ENCODE measurements at regions not wholly inside any gene's neighbourhood (a gene's known extent, or its start where the extent isn't known, plus 50 kb on each side); places are given as distances from the start of the nearest gene placed in this dataset.

DNA sequence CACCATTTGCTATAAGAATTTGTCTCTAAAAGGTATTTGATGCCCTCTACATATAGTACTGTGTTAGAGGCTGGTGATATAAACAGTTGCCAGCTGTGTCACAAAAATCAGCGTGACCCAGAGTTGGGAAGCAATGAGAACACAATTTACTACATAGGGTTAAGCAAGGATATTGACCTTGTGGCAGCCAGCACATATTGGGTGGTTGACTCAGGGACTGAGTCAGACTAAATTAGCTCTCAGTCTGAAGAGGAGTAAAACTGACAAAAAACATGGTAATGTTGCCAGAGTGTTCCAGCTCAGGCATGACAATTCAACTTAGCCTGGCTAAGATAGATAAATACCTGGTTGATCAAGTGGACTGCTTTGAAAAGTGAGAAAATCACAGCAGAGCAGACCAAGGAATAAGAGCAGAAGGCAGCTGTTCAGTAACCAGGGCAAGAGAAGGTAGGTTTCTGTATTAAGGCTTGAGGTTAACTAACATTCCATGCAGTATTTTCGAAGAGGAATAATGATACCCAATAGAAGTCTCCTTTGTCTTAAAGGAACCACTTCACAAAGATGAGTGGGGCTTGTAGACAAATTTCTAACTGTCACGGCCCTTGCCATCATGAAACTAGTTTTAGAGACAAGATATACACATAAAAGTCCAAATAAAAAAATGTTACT lies 108.2 kb upstream of the ERBB4 start:
- Histone ChIP-seq H3K4me3 (no peak overlapping the region), H3K27ac (no peak overlapping the region), H3K9me3 (no peaks in the 10 kb centered on the region), H3K27me3 (no peaks in the 10 kb centered on the region), H3K4me1 (no peaks in the 10 kb centered on the region), H3K36me3 (no peaks in the 10 kb centered on the region)
- 32% methylated on average over 3 of the region's 3 CpGs for WGBS (ENCODE audit: insufficient coverage, low coverage, low lambda C conversion rate, missing lambda C conversion rate)
- DNase-seq (no peak), ATAC-seq (no peak)
- intact Hi-C loops (cut with DNase I) = no loop called here
- TF ChIP-seq, protein P1, sequence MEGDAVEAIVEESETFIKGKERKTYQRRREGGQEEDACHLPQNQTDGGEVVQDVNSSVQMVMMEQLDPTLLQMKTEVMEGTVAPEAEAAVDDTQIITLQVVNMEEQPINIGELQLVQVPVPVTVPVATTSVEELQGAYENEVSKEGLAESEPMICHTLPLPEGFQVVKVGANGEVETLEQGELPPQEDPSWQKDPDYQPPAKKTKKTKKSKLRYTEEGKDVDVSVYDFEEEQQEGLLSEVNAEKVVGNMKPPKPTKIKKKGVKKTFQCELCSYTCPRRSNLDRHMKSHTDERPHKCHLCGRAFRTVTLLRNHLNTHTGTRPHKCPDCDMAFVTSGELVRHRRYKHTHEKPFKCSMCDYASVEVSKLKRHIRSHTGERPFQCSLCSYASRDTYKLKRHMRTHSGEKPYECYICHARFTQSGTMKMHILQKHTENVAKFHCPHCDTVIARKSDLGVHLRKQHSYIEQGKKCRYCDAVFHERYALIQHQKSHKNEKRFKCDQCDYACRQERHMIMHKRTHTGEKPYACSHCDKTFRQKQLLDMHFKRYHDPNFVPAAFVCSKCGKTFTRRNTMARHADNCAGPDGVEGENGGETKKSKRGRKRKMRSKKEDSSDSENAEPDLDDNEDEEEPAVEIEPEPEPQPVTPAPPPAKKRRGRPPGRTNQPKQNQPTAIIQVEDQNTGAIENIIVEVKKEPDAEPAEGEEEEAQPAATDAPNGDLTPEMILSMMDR (IDR thresholded peaks at IDR 0.05) = no peak
- no peak for TF ChIP-seq POLR2A (IDR thresholded peaks at IDR 0.05)

DNA sequence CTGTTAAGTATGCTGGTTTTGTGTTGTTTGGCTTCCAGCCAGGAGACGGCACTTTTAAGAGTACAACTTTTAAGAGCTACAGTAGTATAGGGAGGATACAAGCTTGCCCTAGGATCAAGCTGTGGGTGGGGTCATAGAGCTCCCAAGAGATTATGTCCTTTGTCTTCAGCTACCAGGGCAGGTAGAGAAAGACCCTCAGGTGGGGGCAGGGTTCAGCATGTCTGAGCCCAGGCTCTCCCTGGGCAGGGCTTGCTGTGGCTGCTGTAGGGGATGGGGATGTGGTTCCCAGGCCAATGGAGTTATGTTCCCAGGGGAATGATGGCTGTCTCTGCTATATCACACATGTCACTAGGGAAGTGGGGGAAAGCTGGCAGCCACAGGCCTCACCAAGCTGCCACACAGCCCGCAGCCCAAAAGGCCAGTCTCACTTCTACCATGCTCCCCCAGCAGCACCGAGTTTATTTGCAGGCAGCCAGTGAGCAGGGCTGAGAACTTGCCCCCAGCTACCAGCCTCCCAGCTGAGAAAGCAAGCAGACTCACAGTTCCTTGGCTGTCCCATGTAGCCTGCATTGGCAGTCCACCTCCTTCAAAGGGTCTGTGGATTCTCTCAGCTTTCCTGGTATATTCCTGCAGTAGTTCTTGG lies 105.7 kb upstream of the ERBB4 start:
- Histone ChIP-seq H3K4me1 (no peaks in the 10 kb centered on the region), H3K27me3 (no peaks in the 10 kb centered on the region), H3K36me3 (no peaks in the 10 kb centered on the region), H3K4me3 (no peak overlapping the region), H3K27ac (no peak overlapping the region), H3K9me3 (no peaks in the 10 kb centered on the region)
- WGBS (ENCODE audit: insufficient coverage, low coverage, low lambda C conversion rate, missing lambda C conversion rate) = 25% methylated on average over 1 of the region's 3 CpGs
- DNase-seq (no peak), ATAC-seq (no peak)
- TF ChIP-seq POLR2A (IDR thresholded peaks at IDR 0.05) = no peak
- TF ChIP-seq, protein P1 (IDR thresholded peaks at IDR 0.05) = no peak
- intact Hi-C loops (cut with DNase I) = no loop called here

DNA sequence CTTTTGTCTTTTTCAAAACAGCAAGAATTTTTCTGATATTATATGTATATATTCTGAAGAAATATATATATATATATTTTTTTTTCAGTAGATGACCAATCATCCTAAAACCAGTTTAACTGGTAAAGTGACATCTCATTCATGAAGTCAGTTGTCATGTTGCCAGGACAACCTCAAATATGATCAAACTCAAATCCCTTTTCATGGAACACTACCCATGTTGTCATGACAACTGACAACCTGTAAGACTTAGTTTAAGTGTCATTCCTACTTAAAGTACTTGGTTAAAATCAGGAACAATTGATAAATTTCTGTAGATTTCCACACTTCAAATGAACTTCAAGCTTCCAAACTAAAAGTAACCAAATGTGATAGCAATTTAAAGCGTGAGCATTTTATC lies 101.8 kb upstream of the ERBB4 start:
- no peak overlapping the region for H3K4me3 ChIP-seq
- TF ChIP-seq POLR2A (IDR thresholded peaks at IDR 0.05) = no peak
- TF ChIP-seq, protein P1 (IDR thresholded peaks at IDR 0.05) = no peak

DNA sequence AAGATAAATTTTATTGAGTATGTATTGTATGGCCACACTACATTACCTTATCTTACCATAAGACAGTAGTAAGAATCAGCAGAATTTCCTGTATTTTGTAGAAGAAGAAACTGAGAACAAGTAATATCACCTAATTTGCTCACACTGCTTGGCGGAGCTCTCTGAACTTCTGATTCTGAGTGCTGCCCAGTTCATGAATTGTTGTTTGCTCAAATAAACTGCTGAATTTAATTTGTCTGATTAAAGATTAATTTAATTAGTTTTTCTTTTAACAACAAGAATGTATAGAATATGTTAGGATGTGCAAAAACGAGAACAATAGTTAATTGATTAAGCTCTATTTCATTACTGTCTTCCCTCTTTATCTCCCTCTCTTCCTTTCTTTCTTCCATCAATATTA lies 100.1 kb upstream of the ERBB4 start:
- H3K4me1 ChIP-seq = no peaks in the 10 kb centered on the region
- 51% methylated on average over 2 of the region's 2 CpGs for WGBS (ENCODE audit: insufficient coverage, low coverage, low lambda C conversion rate, missing lambda C conversion rate)
- intact Hi-C loops (cut with DNase I) = no loop called here
- H3K27me3 ChIP-seq = no peaks in the 10 kb centered on the region
- ATAC-seq (no peak), DNase-seq (no peak)
- H3K9me3 ChIP-seq = no peaks in the 10 kb centered on the region
- no peak overlapping the region for H3K27ac ChIP-seq
- H3K36me3 ChIP-seq = no peaks in the 10 kb centered on the region
- no peak overlapping the region for H3K4me3 ChIP-seq
- no peak for TF ChIP-seq POLR2A (IDR thresholded peaks at IDR 0.05)
- TF ChIP-seq, protein P1 (IDR thresholded peaks at IDR 0.05) = no peak

More for the DNA sequence above, 101.8 kb upstream of the ERBB4 start:
- H3K27me3 ChIP-seq = no peaks in the 10 kb centered on the region
- intact Hi-C loops (cut with DNase I) = no loop called here
- H3K27ac ChIP-seq = no peak overlapping the region
- H3K9me3 ChIP-seq = no peaks in the 10 kb centered on the region
- no peaks in the 10 kb centered on the region for H3K4me1 ChIP-seq
- ATAC-seq (no peak), DNase-seq (no peak)
- no peaks in the 10 kb centered on the region for H3K36me3 ChIP-seq
- 44% methylated on average over 1 of the region's 1 CpG for WGBS (ENCODE audit: insufficient coverage, low coverage, low lambda C conversion rate, missing lambda C conversion rate)
